Stimulated activated CD4-positive, alpha-beta T cell treated with anti-CD3 and anti-CD28 coated beads, Interleukin-1b, Interleukin-23, amount 100 ng/mL, for 48 hours (primary cell): ENCODE measurements at regions not wholly inside any gene's neighbourhood (a gene's known extent, or its start where the extent isn't known, plus 50 kb on each side); places are given as distances from the start of the nearest gene placed in this dataset.

ENCODE experiments used
- DNase-seq: peaks from one replicate; pipeline ENCODE4 v3.0.0-alpha.2; 2020

DNA sequence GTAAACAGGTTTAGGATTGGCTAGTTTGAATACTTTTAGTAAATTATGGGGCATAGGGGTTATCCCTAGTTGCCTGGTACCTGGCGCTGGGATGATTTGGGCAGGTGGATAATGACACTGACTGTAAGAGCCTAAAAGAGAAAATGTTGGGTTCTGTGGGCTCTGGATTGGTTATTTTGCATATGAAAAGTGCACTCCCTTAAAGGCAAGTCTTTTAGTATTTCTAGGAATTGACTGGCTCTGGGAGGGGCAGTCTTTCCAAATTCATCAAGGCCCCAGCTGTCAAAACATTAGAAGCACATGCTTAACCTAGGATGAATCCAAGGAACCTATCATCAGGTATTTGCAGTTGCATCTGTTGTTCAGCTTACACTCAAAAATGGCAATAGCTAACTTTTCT, 454.6 kb upstream of the SORCS1 start:
- DNase-seq, result no peak

GRCh38 chr10:107618504-107618994, 454.0 kb upstream of the SORCS1 start:
- DNase-seq, result no peak

GRCh38 chr10:107616463-107617410, 452.2 kb upstream of the SORCS1 start:
- no peak for DNase-seq

GRCh38 chr10:107616031-107616430, 451.5 kb upstream of the SORCS1 start:
- DNase-seq, result no peak

- DNase-seq, result no peak
Measured at GRCh38 chr10:107614939-107615685, 450.6 kb upstream of the SORCS1 start.

- no peak for DNase-seq
Measured at GRCh38 chr10:107611115-107611514, 446.6 kb upstream of the SORCS1 start.

- no peak for DNase-seq
Measured at GRCh38 chr10:107589081-107589480, 424.6 kb upstream of the SORCS1 start.

- no peak for DNase-seq
Measured at GRCh38 chr10:107585630-107586029, 421.1 kb upstream of the SORCS1 start.

DNA sequence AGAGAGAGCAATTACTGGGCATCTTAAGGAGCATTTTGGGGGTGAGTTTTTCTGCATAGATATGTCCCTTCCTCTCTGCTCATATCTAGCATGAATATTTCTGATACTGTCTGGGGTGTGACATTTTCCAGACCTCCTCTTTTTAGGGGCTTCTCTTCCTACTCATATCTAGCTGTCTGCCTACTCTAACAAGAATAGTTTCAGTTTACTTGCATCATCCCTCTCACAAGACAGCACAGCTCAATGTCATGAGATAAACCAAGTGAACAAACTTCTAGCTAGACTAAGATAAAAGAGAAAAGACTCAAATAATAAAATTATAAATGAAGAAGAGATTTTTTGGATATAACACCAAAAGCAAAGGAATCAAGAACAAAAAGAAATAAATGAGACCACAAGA, 419.5 kb upstream of the SORCS1 start:
- no peak for DNase-seq

DNA sequence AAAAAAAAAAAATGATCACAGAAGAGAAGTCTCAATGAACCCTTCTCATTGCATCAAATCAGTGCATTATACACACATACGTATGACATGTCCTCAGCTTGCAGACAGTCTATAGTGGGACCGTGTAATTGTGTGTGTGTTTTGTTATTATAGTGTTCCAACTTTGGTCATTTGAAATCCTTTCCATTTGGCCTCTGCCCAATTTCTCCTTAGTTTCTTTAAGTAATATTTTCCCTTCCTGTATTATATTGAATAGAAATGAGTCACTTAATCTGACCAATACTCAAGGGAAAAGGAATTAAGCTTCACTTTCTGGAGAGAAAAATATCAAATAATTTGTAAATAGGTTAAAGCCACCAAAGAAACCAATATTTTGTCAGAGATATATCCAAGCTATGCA, 415.5 kb upstream of the SORCS1 start:
- DNase-seq, result no peak

GRCh38 chr10:107577221-107577620, 412.7 kb upstream of the SORCS1 start:
- DNase-seq, result no peak

GRCh38 chr10:107576746-107577145, 412.2 kb upstream of the SORCS1 start:
- no peak for DNase-seq

GRCh38 chr10:107565014-107565413, 400.5 kb upstream of the SORCS1 start:
- no peak for DNase-seq

DNA sequence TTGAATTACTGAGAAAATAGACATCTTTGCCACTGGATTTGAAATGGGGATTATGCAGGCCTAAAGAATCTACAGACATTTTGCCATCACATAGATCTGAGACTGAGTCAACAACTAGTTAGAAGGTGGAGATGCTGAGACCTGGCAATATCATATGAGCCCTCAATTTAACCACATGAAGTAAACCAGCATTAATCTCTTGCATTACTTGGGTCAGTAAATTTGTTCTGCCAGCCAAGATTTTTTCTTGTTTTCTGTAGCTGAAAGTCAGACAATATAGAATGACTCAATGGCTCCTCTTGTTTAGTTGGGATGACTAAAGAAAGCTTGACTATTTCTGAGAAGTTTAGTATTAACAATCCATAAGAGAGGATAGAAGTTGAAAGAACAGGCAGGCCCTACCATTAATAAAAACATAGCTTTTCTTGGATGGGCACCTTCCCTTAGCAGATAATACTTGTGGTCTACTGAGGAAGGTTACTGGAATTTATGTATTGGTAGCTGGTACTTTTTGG, 396.7 kb upstream of the SORCS1 start:
- DNase-seq, result no peak

GRCh38 chr10:107557916-107558315, 393.4 kb upstream of the SORCS1 start:
- no peak for DNase-seq

DNA sequence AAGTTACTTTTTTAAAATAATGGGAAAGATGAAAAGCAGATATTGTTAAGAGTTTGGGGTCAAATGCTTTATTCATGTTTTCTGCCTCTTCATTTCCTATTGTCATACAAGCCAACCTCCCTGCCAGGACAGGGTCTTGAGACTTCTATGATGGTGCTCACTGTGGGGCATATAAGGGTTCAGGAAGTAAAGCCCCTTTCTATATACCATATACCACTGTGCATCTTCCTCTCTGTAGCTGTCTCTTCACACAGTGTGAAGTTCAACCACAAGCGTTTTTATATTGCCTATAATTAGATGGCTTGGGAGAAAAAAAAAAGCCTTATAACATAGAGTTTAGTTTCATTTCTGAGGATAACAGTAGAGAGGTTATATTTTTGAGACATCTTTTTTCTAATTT, 389.8 kb upstream of the SORCS1 start:
- no peak for DNase-seq

- DNase-seq, result no peak
Measured at GRCh38 chr10:107553470-107553869, 389.0 kb upstream of the SORCS1 start.

- no peak for DNase-seq
Measured at GRCh38 chr10:107552963-107553362, 388.5 kb upstream of the SORCS1 start.

DNA sequence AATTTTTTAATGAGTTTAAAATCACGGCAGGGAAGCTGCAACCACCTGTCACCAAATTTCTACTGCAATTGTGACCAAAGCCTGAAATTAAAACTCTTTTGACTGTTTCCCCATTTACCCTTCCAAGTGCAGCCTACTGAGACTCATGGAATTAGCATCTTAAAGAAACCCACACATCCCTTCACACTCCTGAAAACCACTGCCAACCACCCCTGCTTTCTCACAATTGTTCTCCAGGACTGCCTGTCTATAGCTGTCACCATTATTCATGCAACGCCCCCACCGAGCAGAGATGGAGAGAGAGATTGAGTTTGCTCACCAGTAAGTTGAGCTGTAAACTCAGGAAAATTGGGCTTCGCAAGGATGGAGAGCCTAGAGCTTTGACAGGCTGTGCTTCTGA, 383.8 kb upstream of the SORCS1 start:
- DNase-seq, result no peak

- DNase-seq, result no peak
Measured at GRCh38 chr10:107546986-107547385, 382.5 kb upstream of the SORCS1 start.

GRCh38 chr10:107546284-107546683, 381.8 kb upstream of the SORCS1 start:
- no peak for DNase-seq

- DNase-seq, result no peak
Measured at GRCh38 chr10:107545717-107546116, 381.2 kb upstream of the SORCS1 start.

DNA sequence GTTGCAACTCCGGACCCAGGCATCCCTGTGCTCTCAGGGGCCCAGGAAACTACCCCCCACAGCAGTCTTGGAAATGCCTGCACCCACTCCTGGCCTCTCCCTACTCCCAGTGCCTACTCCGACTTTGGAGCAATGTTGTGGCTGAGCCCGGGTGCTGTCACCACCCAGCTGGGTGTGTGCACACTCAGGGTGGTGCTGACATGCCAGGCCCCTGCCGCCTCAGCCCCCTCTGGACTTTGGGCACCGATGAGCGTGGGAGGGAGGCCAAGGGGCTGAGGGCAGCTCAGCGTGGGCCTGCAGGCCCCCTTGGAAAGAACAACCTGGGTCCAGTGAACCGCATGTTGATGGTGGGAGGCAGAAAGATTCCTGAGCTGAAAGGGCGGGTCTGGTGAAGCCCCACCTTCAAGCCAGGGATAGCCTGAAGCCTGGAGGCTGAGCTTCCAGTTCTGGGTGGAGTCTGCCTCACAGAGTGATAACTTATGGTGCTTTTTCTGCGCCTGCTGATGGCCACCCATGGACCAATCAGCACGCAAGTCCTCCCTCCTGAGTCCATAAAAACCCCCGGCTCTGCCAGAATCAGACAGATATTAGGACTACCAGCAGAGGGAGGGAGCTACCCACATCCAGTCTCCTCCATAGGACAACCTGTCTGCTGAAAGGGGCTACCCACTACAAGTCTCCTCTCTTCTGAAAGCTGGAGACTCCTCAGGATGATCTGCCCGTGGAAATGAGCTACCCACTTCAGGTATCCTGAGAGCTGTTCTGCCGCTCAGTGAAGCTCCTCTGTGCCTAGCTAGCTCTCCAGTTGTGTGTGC, 380.4 kb upstream of the SORCS1 start:
- no peak for DNase-seq
